Left ventricle myocardium inferior (tissue), 1 donor: ENCODE measurements at regions not wholly inside any gene's neighbourhood (a gene's known extent, or its start where the extent isn't known, plus 50 kb on each side); places are given as distances from the start of the nearest gene placed in this dataset.

Source experiments
- DNase-seq: peaks from one replicate; pipeline ENCODE4 v3.0.0-alpha.2; 2020
- H3K27ac ChIP-seq: fragments of 200-600 bp; replicated peaks from 2 replicates; pipeline ENCODE4 v1.8.0; 2021
- H3K27me3 ChIP-seq: fragments of 200-600 bp; 2 replicates; pipeline ENCODE4 v1.8.0; 2021; ENCODE audit warnings: low read depth
- H3K36me3 ChIP-seq: fragments of 200-600 bp; 2 replicates; pipeline ENCODE4 v1.8.0; 2021
- H3K4me1 ChIP-seq: fragments of 200-600 bp; 2 replicates; pipeline ENCODE4 v1.8.0; 2021
- H3K4me3 ChIP-seq: fragments of 200-600 bp; 2 replicates; pipeline ENCODE4 v1.8.0; 2021; ENCODE audit warnings: mild to moderate bottlenecking, moderate library complexity
- H3K9me3 ChIP-seq: fragments of 200-600 bp; replicated peaks from 2 replicates; pipeline ENCODE4 v1.8.0; 2021
- CTCF ChIP-seq: fragments of 200-600 bp; IDR thresholded peaks from 2 replicates; pipeline ENCODE4 v1.8.0; 2021; ENCODE audit warnings: antibody characterized with exemption, mild to moderate bottlenecking, borderline replicate concordance
- intact Hi-C: fragments of 100-400 bp; cut with micrococcal nuclease; formaldehyde crosslinking; loops from one replicate; pipeline ENCODE4 v1.11.0; 2022
- donor health status: DM: no; HTN: yes; CAD: no; lungs with severe emphysema.

GRCh38 chr4:32789026-32789608 is 2068.9 kb downstream of the PCDH7 start:
- intact Hi-C loops = no loop called here
- no peaks in the 10 kb centered on the region for H3K27me3 ChIP-seq
- no peak for DNase-seq
- no peaks in the 10 kb centered on the region for H3K9me3 ChIP-seq
- H3K36me3 ChIP-seq = no peaks in the 10 kb centered on the region
- no peak overlapping the region for H3K27ac ChIP-seq
- TF ChIP-seq CTCF = no peak
- H3K4me3 ChIP-seq = no peak overlapping the region
- H3K4me1 ChIP-seq = no peaks in the 10 kb centered on the region

- DNase-seq = no peak
- Histone ChIP-seq H3K4me1 (no peaks in the 10 kb centered on the region), H3K9me3 (no peaks in the 10 kb centered on the region), H3K4me3 (no peak overlapping the region), H3K27ac (no peak overlapping the region), H3K36me3 (no peaks in the 10 kb centered on the region), H3K27me3 (no peaks in the 10 kb centered on the region)
- TF ChIP-seq CTCF = no peak
- intact Hi-C loops = no loop called here
Observed at GRCh38 chr4:32790803-32791202, 2070.6 kb downstream of the PCDH7 start.

GRCh38 chr4:32798471-32799159 is 2078.4 kb downstream of the PCDH7 start:
- Histone ChIP-seq H3K4me1 (no peaks in the 10 kb centered on the region), H3K27me3 (no peaks in the 10 kb centered on the region), H3K36me3 (no peaks in the 10 kb centered on the region), H3K9me3 (no peaks in the 10 kb centered on the region), H3K27ac (no peak overlapping the region), H3K4me3 (no peak overlapping the region)
- intact Hi-C loops = no loop called here
- TF ChIP-seq CTCF = no peak
- no peak for DNase-seq

GRCh38 chr4:32824336-32824735 is 2104.2 kb downstream of the PCDH7 start:
- Histone ChIP-seq H3K9me3 (peaks cover 43% of the 10 kb centered on the region), H3K4me1 (no peaks in the 10 kb centered on the region), H3K27me3 (no peaks in the 10 kb centered on the region), H3K36me3 (no peaks in the 10 kb centered on the region), H3K27ac (no peak overlapping the region), H3K4me3 (no peak overlapping the region)
- no peak for TF ChIP-seq CTCF
- DNase-seq = no peak
- intact Hi-C loops = no loop called here

GRCh38 chr4:32826169-32826568 is 2106.0 kb downstream of the PCDH7 start:
- Histone ChIP-seq H3K4me1 (no peaks in the 10 kb centered on the region), H3K27me3 (no peaks in the 10 kb centered on the region), H3K9me3 (peaks cover 43% of the 10 kb centered on the region), H3K4me3 (no peak overlapping the region), H3K27ac (no peak overlapping the region), H3K36me3 (no peaks in the 10 kb centered on the region)
- no peak for DNase-seq
- intact Hi-C loops = no loop called here
- TF ChIP-seq CTCF = no peak
